Esophagus muscularis mucosa (tissue), 4 donors: ENCODE measurements at regions not wholly inside any gene's neighbourhood (a gene's known extent, or its start where the extent isn't known, plus 50 kb on each side); places are given as distances from the start of the nearest gene placed in this dataset.

Source experiments
- DNase-seq: peaks from one replicate; pipeline ENCODE4 v3.0.0-alpha.2; 2017; ENCODE audit errors: extremely low spot score
- H3K27ac ChIP-seq, 4 donors: fragments of 200-600 bp; sonication (generic); replicated peaks in 1 of 4; 1 replicate in 3 of 4; 2 replicates in 1 of 4; pipeline ENCODE4 v1.5.1; 2016 to 2019; ENCODE audit warnings: mild to moderate bottlenecking in 1 of 4
- H3K27me3 ChIP-seq, 4 donors: fragments of 200-600 bp; sonication (generic); one replicate each; pipeline versions ENCODE4 v1.5.1 to v1.6.0; 2016 to 2019
- H3K36me3 ChIP-seq, 4 donors: fragments of 200-600 bp; sonication (generic); one replicate each; pipeline ENCODE4 v1.5.1; 2016 to 2019
- H3K4me1 ChIP-seq, 4 donors: fragments of 200-600 bp; sonication (generic); one replicate each; pipeline ENCODE4 v1.5.1; 2016 to 2019
- H3K4me3 ChIP-seq, 4 donors: fragments of 200-600 bp; sonication (generic); 1 replicate in 2 of 4; 2 replicates in 2 of 4; pipeline ENCODE4 v1.5.1; 2016 to 2019; ENCODE audit warnings: mild to moderate bottlenecking in 4 of 4, moderate library complexity in 1 of 4
- H3K9me3 ChIP-seq, 4 donors: fragments of 200-600 bp; sonication (generic); 1 replicate in 3 of 4; 2 replicates in 1 of 4; pipeline ENCODE4 v1.5.1; 2016 to 2019
- CTCF ChIP-seq, 3 experiments: fragments of 200-600 bp in 2 of 3; fragments of 450-650 bp in 1 of 3; sonication (generic) in 2 of 3; IDR thresholded peaks; one replicate each; pipeline ENCODE4 v1.5.1; 2017 to 2019; ENCODE audit warnings: antibody characterized with exemption in 3 of 3, mild to moderate bottlenecking in 2 of 3, moderate library complexity in 1 of 3
- EP300 ChIP-seq: sonication (generic); formaldehyde crosslinking; IDR thresholded peaks from one replicate; pipeline ENCODE4 v1.6.1; 2017; ENCODE audit warnings: antibody characterized with exemption
- POLR2A ChIP-seq: fragments of 450-650 bp; IDR thresholded peaks from one replicate; pipeline ENCODE4 v1.6.1; 2017; ENCODE audit warnings: antibody characterized with exemption, moderate library complexity, mild to moderate bottlenecking, low read depth
- POLR2AphosphoS5 ChIP-seq, 2 donors: sonication (generic); formaldehyde crosslinking; IDR thresholded peaks; one replicate each; pipeline ENCODE4 v1.6.1; 2017; ENCODE audit warnings: antibody characterized with exemption in 2 of 2
- WGBS: methylation state at CpG from one replicate; pipeline ENCODE4 v1.1.5; 2018; 5-methylcytosine and 5-hydroxymethylcytosine counted together
- intact Hi-C: fragments of 100-400 bp; cut with DNase I; formaldehyde crosslinking; loops from one replicate; pipeline ENCODE4 v1.15.1; 2023

GRCh38 chr4:4735136-4735750 lies 124.2 kb upstream of the MSX1 start:
- WGBS = 83% methylated on average over 9 of the region's 9 CpGs
- intact Hi-C loops = no loop called here
- Histone ChIP-seq H3K9me3 (no peaks in the 10 kb centered on the region), H3K27ac (no peak overlapping the region), H3K4me1 (no peaks in the 10 kb centered on the region), H3K27me3 (no peaks in the 10 kb centered on the region), H3K36me3 (no peaks in the 10 kb centered on the region), H3K4me3 (no peak overlapping the region)
- no peak for DNase-seq
- TF ChIP-seq EP300 (no peak), POLR2AphosphoS5 (IDR thresholded peaks at IDR 0.05) (no peak), POLR2A (no peak), CTCF (IDR thresholded peaks at IDR 0.05) (no peak)

GRCh38 chr4:4734425-4734824 lies 125.0 kb upstream of the MSX1 start:
- WGBS = 65% methylated on average over 5 of the region's 5 CpGs
- TF ChIP-seq EP300 = no peak
- TF ChIP-seq POLR2AphosphoS5 (IDR thresholded peaks at IDR 0.05) = no peak
- no peak for TF ChIP-seq CTCF (IDR thresholded peaks at IDR 0.05)
- Histone ChIP-seq H3K4me1 (no peaks in the 10 kb centered on the region), H3K27me3 (no peaks in the 10 kb centered on the region), H3K36me3 (no peaks in the 10 kb centered on the region), H3K9me3 (no peaks in the 10 kb centered on the region), H3K27ac (no peak overlapping the region), H3K4me3 (no peak overlapping the region)
- DNase-seq = no peak
- intact Hi-C loops = no loop called here

- no peak overlapping the region for H3K27ac ChIP-seq
These were observed 125.8 kb upstream of the MSX1 start for GRCh38 chr4:4733663-4734062.

GRCh38 chr4:4730249-4730648 lies 129.2 kb upstream of the MSX1 start:
- DNase-seq = no peak
- no peaks in the 10 kb centered on the region for H3K27me3 ChIP-seq
- TF ChIP-seq POLR2A = no peak
- TF ChIP-seq CTCF (IDR thresholded peaks at IDR 0.05) = no peak
- TF ChIP-seq EP300 = no peak
- TF ChIP-seq POLR2AphosphoS5 (IDR thresholded peaks at IDR 0.05) = no peak
- intact Hi-C loops = no loop called here
- peaks cover 0 to 16% (median 6%) of the 10 kb centered on the region in 4 donors for H3K9me3 ChIP-seq
- H3K36me3 ChIP-seq = no peaks in the 10 kb centered on the region
- H3K4me3 ChIP-seq = no peak overlapping the region
- no peaks in the 10 kb centered on the region for H3K4me1 ChIP-seq
- 68% methylated on average over 7 of the region's 11 CpGs for WGBS
- no peak overlapping the region for H3K27ac ChIP-seq

More at GRCh38 chr4:4733663-4734062, 125.8 kb upstream of the MSX1 start:
- TF ChIP-seq POLR2AphosphoS5 (IDR thresholded peaks at IDR 0.05) = no peak
- no peak for TF ChIP-seq EP300
- TF ChIP-seq POLR2A = no peak
- no peak for TF ChIP-seq CTCF (IDR thresholded peaks at IDR 0.05)
- H3K36me3 ChIP-seq = no peaks in the 10 kb centered on the region
- H3K9me3 ChIP-seq = no peaks in the 10 kb centered on the region
- H3K4me3 ChIP-seq = no peak overlapping the region
- no peaks in the 10 kb centered on the region for H3K27me3 ChIP-seq
- WGBS = 96% methylated on average over 3 of the region's 3 CpGs
- H3K4me1 ChIP-seq = no peaks in the 10 kb centered on the region
- intact Hi-C loops = no loop called here
- DNase-seq = no peak

- WGBS = 92% methylated on average over 5 of the region's 7 CpGs
- Histone ChIP-seq H3K36me3 (no peaks in the 10 kb centered on the region), H3K27ac (no peak overlapping the region), H3K4me1 (no peaks in the 10 kb centered on the region), H3K27me3 (no peaks in the 10 kb centered on the region), H3K9me3 (peaks cover 0 to 21% (median 8%) of the 10 kb centered on the region in 4 donors), H3K4me3 (no peak overlapping the region)
- no peak for TF ChIP-seq CTCF (IDR thresholded peaks at IDR 0.05)
- TF ChIP-seq POLR2A = no peak
- TF ChIP-seq POLR2AphosphoS5 (IDR thresholded peaks at IDR 0.05) = no peak
- no peak for TF ChIP-seq EP300
- no peak for DNase-seq
- intact Hi-C loops = no loop called here
These were observed 130.3 kb upstream of the MSX1 start for GRCh38 chr4:4729206-4729605.
